ENCODE measurements at regions not wholly inside any gene's neighbourhood (a gene's known extent, or its start where the extent isn't known, plus 50 kb on each side); places are given as distances from the start of the nearest gene placed in this dataset.

- Histone ChIP-seq H3K36me3 (ENCODE audit: control insufficient read depth in 1 of 2, insufficient read depth in 2 of 2, low read length in 2 of 2) (no peaks in the 10 kb centered on the region), H2AFZ (ENCODE audit: low read depth, low read length, poor library complexity, severe bottlenecking) (no peak overlapping the region), H3K4me2 (ENCODE audit: low read length) (no peak overlapping the region), H3K27ac (ENCODE audit: low read depth, low read length) (no peak overlapping the region), H3K9ac (ENCODE audit: low read length) (no peak overlapping the region), H4K20me1 (ENCODE audit: insufficient read depth) (no peaks in the 10 kb centered on the region), H3K4me1 (ENCODE audit: control insufficient read depth in 1 of 2, insufficient read depth in 2 of 2, low read length in 2 of 2) (peaks cover 7 to 9% of the 10 kb centered on the region in 2 experiments), H3K4me3 (replicated peaks in 1 of 2; ENCODE audit: low read depth in 1 of 2, low read length in 2 of 2) (no peak overlapping the region), H3K9me2 (ENCODE audit: insufficient read depth) (no peaks in the 10 kb centered on the region), H3K27me3 (ENCODE audit: insufficient read depth, low read length) (peaks cover 57% of the 10 kb centered on the region), H3K79me2 (ENCODE audit: insufficient read depth, low read length) (no peaks in the 10 kb centered on the region), H3K9me3 (ENCODE audit: control insufficient read depth in 1 of 2, insufficient read depth in 1 of 2, low read depth in 1 of 2, low read length in 2 of 2) (no peaks in the 10 kb centered on the region)
- no peak for DNase-seq (ENCODE audit: low read depth, low spot score)
- ChIA-PET POLR2A (no interaction called here), RAD21 (ENCODE audit: low non-redundant PET in 1 of 2, low total read pairs in 2 of 2, uncharacterized antibody in 2 of 2, unreplicated experiment in 2 of 2) (no interaction called here), CTCF (no interaction called here)
- intact Hi-C loops (cut with micrococcal nuclease): no loop called here
- no peak for ATAC-seq
- TF ChIP-seq REST (IDR thresholded peaks at IDR 0.05; ENCODE audit: low read depth) (no peak), CTCF (IDR thresholded peaks at IDR 0.05 in 2 of 3, conservative IDR thresholded peaks at IDR 0.05 in 1 of 3; ENCODE audit: borderline replicate concordance in 1 of 3, insufficient read depth in 1 of 3, low read depth in 2 of 3, low read length in 2 of 3) (no peak), RAD21 (IDR thresholded peaks at IDR 0.05; ENCODE audit: low read depth) (no peak), MAX (IDR thresholded peaks at IDR 0.05) (no peak), YY1 (IDR thresholded peaks at IDR 0.05; ENCODE audit: extremely low read depth, insufficient replicate concordance, low read depth, low read length) (no peak), TCF7L2 (IDR thresholded peaks at IDR 0.05; ENCODE audit: borderline replicate concordance, extremely low read depth, insufficient read depth, insufficient read length) (no peak), ZFX (IDR thresholded peaks at IDR 0.05) (no peak), EZH2phosphoT487 (IDR thresholded peaks at IDR 0.05; ENCODE audit: borderline replicate concordance) (no peak), ZNF274 (IDR thresholded peaks at IDR 0.05; ENCODE audit: low read depth, low read length) (no peak), CEBPB (IDR thresholded peaks at IDR 0.05; ENCODE audit: low read depth) (no peak), EZH2 (IDR thresholded peaks at IDR 0.05) (no peak), SIN3A (IDR thresholded peaks at IDR 0.05; ENCODE audit: low read depth) (no peak)
- BruUV-seq (replicated peaks): no TSS peak
These were observed 124.4 kb upstream of the SDK2 start for GRCh38 chr17:73768691-73769090.

All from HCT116 (cell line).